ENCODE measurements at regions not wholly inside any gene's neighbourhood (a gene's known extent, or its start where the extent isn't known, plus 50 kb on each side); places are given as distances from the start of the nearest gene placed in this dataset.

GRCh38 chr7:25062380-25062779 is 62.7 kb downstream of the CYCS start:
- no peaks in the 10 kb centered on the region for H3K27me3 ChIP-seq (ENCODE audit: insufficient read depth, low read length)
- H4K20me1 ChIP-seq (ENCODE audit: insufficient read depth, low read length), result no peaks in the 10 kb centered on the region
- TF ChIP-seq CTCF (IDR thresholded peaks at IDR 0.05; ENCODE audit: extremely low read depth, low read depth, low read length), result no peak
- no peak overlapping the region for H2AFZ ChIP-seq (ENCODE audit: low read length)
- H3K36me3 ChIP-seq (ENCODE audit: insufficient read depth, low read length), result no peaks in the 10 kb centered on the region
- H3K4me1 ChIP-seq (ENCODE audit: insufficient read depth, low read length), result no peaks in the 10 kb centered on the region
- no peak overlapping the region for H3K4me2 ChIP-seq (ENCODE audit: insufficient read depth, low read length)
- DNase-seq (ENCODE audit: insufficient read length, low spot score, missing footprints), result no peak
- no peak overlapping the region for H3K4me3 ChIP-seq (ENCODE audit: insufficient read depth, low read length)
- H3K9me3 ChIP-seq (ENCODE audit: low read depth, low read length), result no peaks in the 10 kb centered on the region
- no peak overlapping the region for H3K27ac ChIP-seq (ENCODE audit: low read depth, low read length)
- H3K79me2 ChIP-seq (ENCODE audit: insufficient read depth, low read length), result no peaks in the 10 kb centered on the region

GRCh38 chr7:25060487-25061055 is 64.5 kb downstream of the CYCS start:
- Histone ChIP-seq H3K4me2 (ENCODE audit: insufficient read depth, low read length) (no peak overlapping the region), H3K27me3 (ENCODE audit: insufficient read depth, low read length) (no peaks in the 10 kb centered on the region), H3K36me3 (ENCODE audit: insufficient read depth, low read length) (no peaks in the 10 kb centered on the region), H4K20me1 (ENCODE audit: insufficient read depth, low read length) (no peaks in the 10 kb centered on the region), H3K79me2 (ENCODE audit: insufficient read depth, low read length) (no peaks in the 10 kb centered on the region), H3K4me1 (ENCODE audit: insufficient read depth, low read length) (no peaks in the 10 kb centered on the region), H3K27ac (ENCODE audit: low read depth, low read length) (no peak overlapping the region), H3K9me3 (ENCODE audit: low read depth, low read length) (no peaks in the 10 kb centered on the region), H3K4me3 (ENCODE audit: insufficient read depth, low read length) (no peak overlapping the region), H2AFZ (ENCODE audit: low read length) (no peak overlapping the region)
- no peak for DNase-seq (ENCODE audit: insufficient read length, low spot score, missing footprints)
- no peak for TF ChIP-seq CTCF (IDR thresholded peaks at IDR 0.05; ENCODE audit: extremely low read depth, low read depth, low read length)

GRCh38 chr7:25059576-25059975 is 65.5 kb downstream of the CYCS start:
- Histone ChIP-seq H3K36me3 (ENCODE audit: insufficient read depth, low read length) (no peaks in the 10 kb centered on the region), H4K20me1 (ENCODE audit: insufficient read depth, low read length) (no peaks in the 10 kb centered on the region), H3K27ac (ENCODE audit: low read depth, low read length) (no peak overlapping the region), H3K27me3 (ENCODE audit: insufficient read depth, low read length) (no peaks in the 10 kb centered on the region), H3K79me2 (ENCODE audit: insufficient read depth, low read length) (no peaks in the 10 kb centered on the region), H3K9me3 (ENCODE audit: low read depth, low read length) (no peaks in the 10 kb centered on the region), H3K4me3 (ENCODE audit: insufficient read depth, low read length) (no peak overlapping the region), H3K4me2 (ENCODE audit: insufficient read depth, low read length) (no peak overlapping the region), H3K4me1 (ENCODE audit: insufficient read depth, low read length) (no peaks in the 10 kb centered on the region), H2AFZ (ENCODE audit: low read length) (no peak overlapping the region)
- no peak for DNase-seq (ENCODE audit: insufficient read length, low spot score, missing footprints)
- no peak for TF ChIP-seq CTCF (IDR thresholded peaks at IDR 0.05; ENCODE audit: extremely low read depth, low read depth, low read length)

- Histone ChIP-seq H3K4me1 (ENCODE audit: insufficient read depth, low read length) (no peaks in the 10 kb centered on the region), H3K79me2 (ENCODE audit: insufficient read depth, low read length) (no peaks in the 10 kb centered on the region), H3K9me3 (ENCODE audit: low read depth, low read length) (no peaks in the 10 kb centered on the region), H4K20me1 (ENCODE audit: insufficient read depth, low read length) (no peaks in the 10 kb centered on the region), H3K36me3 (ENCODE audit: insufficient read depth, low read length) (no peaks in the 10 kb centered on the region), H3K27ac (ENCODE audit: low read depth, low read length) (no peak overlapping the region), H3K4me2 (ENCODE audit: insufficient read depth, low read length) (no peak overlapping the region), H3K27me3 (ENCODE audit: insufficient read depth, low read length) (no peaks in the 10 kb centered on the region), H3K4me3 (ENCODE audit: insufficient read depth, low read length) (no peak overlapping the region), H2AFZ (ENCODE audit: low read length) (no peak overlapping the region)
- no peak for TF ChIP-seq CTCF (IDR thresholded peaks at IDR 0.05; ENCODE audit: extremely low read depth, low read depth, low read length)
- DNase-seq (ENCODE audit: insufficient read length, low spot score, missing footprints), result no peak
Observed at GRCh38 chr7:25056368-25056767, 68.7 kb downstream of the CYCS start.
